Endothelial cell of umbilical vein (primary cell): ENCODE measurements at regions not wholly inside any gene's neighbourhood (a gene's known extent, or its start where the extent isn't known, plus 50 kb on each side); places are given as distances from the start of the nearest gene placed in this dataset.

ENCODE experiments used
- BruUV-seq: library from RNA; stranded (reverse); fragments of 400-500 nt; replicated peaks from 2 replicates; lab custom pipeline; 2021; lab: Mats Ljungman, UMichigan
- CTCF ChIA-PET: fragments of 300-600, 350-600 bp; sonication (Branson Sonifier 250); formaldehyde crosslinking; loops from one replicate; lab custom pipeline; 2021; ENCODE audit warnings: antibody characterized with exemption, inconsistent platforms; lab: Charles Lee
- POLR2A ChIA-PET: fragments of 300-600, 350-600 bp; sonication (Branson Sonifier 250); formaldehyde crosslinking; loops from one replicate; lab custom pipeline; 2021; ENCODE audit warnings: antibody characterized with exemption, inconsistent platforms; lab: Charles Lee
- DNase-seq: peaks from one replicate; pipeline ENCODE4 v3.0.0-alpha.2; 2011; ENCODE audit warnings: low read depth, low spot score
- FAIRE-seq: peaks from 2 replicates; lab custom pipeline; 2011; peaks lifted over from hg19 to GRCh38; lab: Jason Lieb, UNC
- H2AFZ ChIP-seq: 2 replicates; pipeline ENCODE4 v1.6.0; 2012; ENCODE audit warnings: low read depth, low read length, control low read depth, inconsistent platforms
- H3K27ac ChIP-seq: 2 replicates; pipeline ENCODE4 v1.5.1; 2011; ENCODE audit warnings: low read depth, mild to moderate bottlenecking, control low read depth, low read length, moderate library complexity; ENCODE audit not compliant: insufficient read depth
- H3K27me3 ChIP-seq, 2 experiments: 2 replicates each; pipeline versions ENCODE4 v1.6.0 to v1.6.1; 2011; ENCODE audit warnings: low read length in 2 of 2, mixed read lengths in 1 of 2; ENCODE audit not compliant: control insufficient read depth in 2 of 2, insufficient read depth in 2 of 2
- H3K36me3 ChIP-seq, 2 experiments: 2 replicates in 1 of 2; 3 replicates in 1 of 2; pipeline ENCODE4 v1.5.1; 2011; ENCODE audit warnings: low read length in 2 of 2, mild to moderate bottlenecking in 1 of 2, moderate library complexity in 1 of 2; ENCODE audit not compliant: control insufficient read depth in 2 of 2, insufficient read depth in 2 of 2; ENCODE audit errors: extremely low read depth in 1 of 2
- H3K4me1 ChIP-seq: 3 replicates; pipeline ENCODE4 v1.5.1; 2011; ENCODE audit warnings: mild to moderate bottlenecking, low read length; ENCODE audit not compliant: control insufficient read depth, insufficient read depth; ENCODE audit errors: extremely low read depth
- H3K4me2 ChIP-seq: 2 replicates; pipeline ENCODE4 v1.6.1; 2011; ENCODE audit warnings: low read length, control low read depth, mixed read lengths; ENCODE audit not compliant: insufficient read depth
- H3K4me3 ChIP-seq, 3 experiments: fragments of 200-600 bp in 1 of 3; sonication (generic), shearing (Covaris generic) in 1 of 3; replicated peaks in 1 of 3; 2 replicates each; pipeline ENCODE4 v1.5.1; 2011 to 2016; ENCODE audit warnings: control low read depth in 3 of 3, low read length in 3 of 3, mild to moderate bottlenecking in 2 of 3, inconsistent platforms in 1 of 3, low read depth in 1 of 3, moderate library complexity in 1 of 3; ENCODE audit not compliant: insufficient read depth in 1 of 3
- H3K79me2 ChIP-seq: 2 replicates; pipeline ENCODE4 v1.6.0; 2012; ENCODE audit warnings: low read length, inconsistent platforms; ENCODE audit not compliant: control insufficient read depth, insufficient read depth
- H3K9ac ChIP-seq: replicated peaks from 2 replicates; pipeline ENCODE3; 2011; ENCODE audit warnings: low read length, control low read depth; ENCODE audit not compliant: insufficient read depth; ENCODE audit errors: extremely low read depth
- H3K9me1 ChIP-seq: replicated peaks from 3 replicates; pipeline ENCODE4 v1.6.0; 2011; ENCODE audit warnings: mild to moderate bottlenecking, low read length; ENCODE audit not compliant: control insufficient read depth, insufficient read depth; ENCODE audit errors: extremely low read depth
- H3K9me3 ChIP-seq: replicated peaks from 2 replicates; pipeline ENCODE4 v1.5.1; 2012; ENCODE audit warnings: low read length, inconsistent platforms; ENCODE audit not compliant: control insufficient read depth, insufficient read depth
- H4K20me1 ChIP-seq: replicated peaks from 2 replicates; pipeline ENCODE3; 2011; ENCODE audit warnings: mild to moderate bottlenecking, low read length; ENCODE audit not compliant: control insufficient read depth, insufficient read depth; ENCODE audit errors: extremely low read depth
- EZH2 ChIP-seq: IDR thresholded peaks from 2 replicates; pipeline ENCODE4 v1.6.1; 2012; ENCODE audit warnings: borderline replicate concordance, low read depth, mild to moderate bottlenecking, moderate library complexity, low read length, inconsistent platforms; ENCODE audit not compliant: severe bottlenecking
- FOS ChIP-seq: IDR thresholded peaks from 2 replicates; pipeline ENCODE4 v1.6.1; 2011; ENCODE audit warnings: mild to moderate bottlenecking, low read length, moderate library complexity, borderline replicate concordance; ENCODE audit not compliant: insufficient read depth
- GATA2 ChIP-seq: IDR thresholded peaks from 2 replicates; pipeline ENCODE4 v1.7.0; 2011; ENCODE audit warnings: low read depth, mild to moderate bottlenecking, moderate library complexity, mixed read lengths, low read length; ENCODE audit not compliant: insufficient read length, insufficient read depth
- JUN ChIP-seq: IDR thresholded peaks from 2 replicates; pipeline ENCODE4 v1.6.1; 2011; ENCODE audit warnings: borderline replicate concordance, low read depth; ENCODE audit not compliant: insufficient read length, insufficient read depth
- MYC ChIP-seq: IDR thresholded peaks from one replicate; pipeline ENCODE4 v1.6.1; 2011; ENCODE audit warnings: mild to moderate bottlenecking, low read depth, low read length
- POLR2A ChIP-seq: IDR thresholded peaks from 2 replicates; pipeline ENCODE4 v1.6.1; 2012; ENCODE audit warnings: low read depth, mild to moderate bottlenecking, control low read depth, low read length
- POLR2AphosphoS5 ChIP-seq: IDR thresholded peaks from 2 replicates; pipeline ENCODE4 v1.6.1; 2012; ENCODE audit warnings: low read depth, mild to moderate bottlenecking, control low read depth, low read length, moderate library complexity; ENCODE audit not compliant: insufficient read depth
- dilution Hi-C: fragments of 300-500 bp; cut with MboI; formaldehyde crosslinking; loops from one replicate; pipeline ENCODE4 v1.15.0; 2019; ENCODE audit warnings: low sequenced_read_pairs; ENCODE audit not compliant: extremely low pct_ligation_motif_present
- intact Hi-C: fragments of 100-400 bp; cut with micrococcal nuclease; formaldehyde crosslinking; loops from one replicate; pipeline ENCODE4 v1.10.0; 2022
- TF ChIP-seq, protein P1 (sequence below): IDR thresholded peaks from 2 replicates; pipeline ENCODE4 v1.6.1; 2011; ENCODE audit not compliant: insufficient read depth, insufficient read length
- TF ChIP-seq, protein P2 (sequence below), 2 donors: IDR thresholded peaks; 1 replicate in 1 of 2; 2 replicates in 1 of 2; pipeline ENCODE4 v1.5.1; 2011; ENCODE audit warnings: low read length in 2 of 2, mild to moderate bottlenecking in 2 of 2, moderate library complexity in 2 of 2, control low read depth in 1 of 2, inconsistent platforms in 1 of 2, low read depth in 1 of 2; ENCODE audit not compliant: insufficient read depth in 1 of 2; ENCODE audit errors: extremely low read depth in 1 of 2

DNA sequence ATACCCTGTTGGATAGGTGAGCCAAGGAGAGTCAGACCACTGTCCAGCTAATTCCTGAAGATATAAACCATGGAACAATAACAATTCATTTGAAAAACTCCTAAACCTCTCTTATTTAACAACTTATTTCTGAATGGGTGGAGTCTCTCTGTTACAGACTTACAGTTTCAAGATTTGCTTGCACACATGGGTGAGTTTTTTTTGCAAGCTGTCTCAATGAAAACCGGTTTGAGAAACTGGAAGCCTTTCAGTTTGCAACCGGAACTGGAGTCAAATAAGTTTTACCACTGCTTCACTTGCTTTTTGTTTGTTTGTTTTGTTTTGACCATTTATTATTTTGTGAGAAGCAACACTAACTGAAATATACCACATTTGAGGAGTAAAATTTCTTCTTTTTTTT lies 243.8 kb downstream of the MTERF1 start:
- H3K4me3 ChIP-seq = no peak overlapping the region
- CTCF ChIA-PET = interaction anchor here (0.7 to 4.4 kb wide), 6 partner anchors 9 to 555 kb away, joined by 3 to 25 read pairs (median 4); no protein-coding TSS in a partner anchor
- FAIRE-seq = no peak
- no peak for DNase-seq
- H3K4me2 ChIP-seq = no peak overlapping the region
- no peaks in the 10 kb centered on the region for H3K9me1 ChIP-seq
- no TSS peak for BruUV-seq
- dilution Hi-C loops (no loop called here), intact Hi-C loops (loop anchor here (1.0 to 10.0 kb wide), 7 partner anchors 348 to 808 kb away; partner anchors contain the start of genes FZD1 and GATAD1)
- H3K36me3 ChIP-seq = no peaks in the 10 kb centered on the region
- H3K79me2 ChIP-seq = no peaks in the 10 kb centered on the region
- H3K9ac ChIP-seq = no peak overlapping the region
- no peaks in the 10 kb centered on the region for H3K9me3 ChIP-seq
- H3K4me1 ChIP-seq = peaks cover 6% of the 10 kb centered on the region
- no peak overlapping the region for H2AFZ ChIP-seq
- no peak for TF ChIP-seq FOS
- TF ChIP-seq JUN = no peak
- TF ChIP-seq, protein P1, sequence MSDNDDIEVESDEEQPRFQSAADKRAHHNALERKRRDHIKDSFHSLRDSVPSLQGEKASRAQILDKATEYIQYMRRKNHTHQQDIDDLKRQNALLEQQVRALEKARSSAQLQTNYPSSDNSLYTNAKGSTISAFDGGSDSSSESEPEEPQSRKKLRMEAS = no peak
- no peak for TF ChIP-seq POLR2AphosphoS5
- no peak for TF ChIP-seq GATA2
- TF ChIP-seq POLR2A = no peak
- no peak for TF ChIP-seq MYC
- TF ChIP-seq EZH2 = no peak
- TF ChIP-seq, protein P2, sequence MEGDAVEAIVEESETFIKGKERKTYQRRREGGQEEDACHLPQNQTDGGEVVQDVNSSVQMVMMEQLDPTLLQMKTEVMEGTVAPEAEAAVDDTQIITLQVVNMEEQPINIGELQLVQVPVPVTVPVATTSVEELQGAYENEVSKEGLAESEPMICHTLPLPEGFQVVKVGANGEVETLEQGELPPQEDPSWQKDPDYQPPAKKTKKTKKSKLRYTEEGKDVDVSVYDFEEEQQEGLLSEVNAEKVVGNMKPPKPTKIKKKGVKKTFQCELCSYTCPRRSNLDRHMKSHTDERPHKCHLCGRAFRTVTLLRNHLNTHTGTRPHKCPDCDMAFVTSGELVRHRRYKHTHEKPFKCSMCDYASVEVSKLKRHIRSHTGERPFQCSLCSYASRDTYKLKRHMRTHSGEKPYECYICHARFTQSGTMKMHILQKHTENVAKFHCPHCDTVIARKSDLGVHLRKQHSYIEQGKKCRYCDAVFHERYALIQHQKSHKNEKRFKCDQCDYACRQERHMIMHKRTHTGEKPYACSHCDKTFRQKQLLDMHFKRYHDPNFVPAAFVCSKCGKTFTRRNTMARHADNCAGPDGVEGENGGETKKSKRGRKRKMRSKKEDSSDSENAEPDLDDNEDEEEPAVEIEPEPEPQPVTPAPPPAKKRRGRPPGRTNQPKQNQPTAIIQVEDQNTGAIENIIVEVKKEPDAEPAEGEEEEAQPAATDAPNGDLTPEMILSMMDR (IDR thresholded peaks at IDR 0.05; ENCODE audit: extremely low read depth in 1 of 2, insufficient read depth in 1 of 2, low read depth in 1 of 2, low read length in 2 of 2) = no peak
- peaks cover 0 to 3% of the 10 kb centered on the region in 2 experiments for H3K27me3 ChIP-seq
- H3K27ac ChIP-seq = no peak overlapping the region
- H4K20me1 ChIP-seq = no peaks in the 10 kb centered on the region
- POLR2A ChIA-PET = no interaction called here
